CD14-positive monocyte (primary cell): ENCODE measurements at regions not wholly inside any gene's neighbourhood (a gene's known extent, or its start where the extent isn't known, plus 50 kb on each side); places are given as distances from the start of the nearest gene placed in this dataset.
"Not testable (repeated sequence)": the region's sequence is repeated elsewhere in the genome, so short reads cannot be mapped to it uniquely, and the experiment has no call there.

Experiments
- DNase-seq, 3 donors: peaks; one replicate each; pipeline ENCODE4 v3.0.0-alpha.2; 2011 to 2022
- H2AFZ ChIP-seq: 2 replicates; pipeline ENCODE4 v1.6.0; 2012; ENCODE audit warnings: mild to moderate bottlenecking, low read depth, low read length, inconsistent platforms; ENCODE audit not compliant: insufficient read depth, poor library complexity, severe bottlenecking
- H3K27ac ChIP-seq, 2 donors: 1 replicate in 1 of 2; 2 replicates in 1 of 2; pipeline ENCODE4 v1.5.1; 2012 to 2013; ENCODE audit warnings: low read length in 2 of 2, control low read depth in 1 of 2, inconsistent platforms in 1 of 2, low read depth in 1 of 2, mild to moderate bottlenecking in 1 of 2
- H3K27me3 ChIP-seq, 2 donors: one replicate each; pipeline versions ENCODE4 v1.6.0 to v1.6.1; 2011 to 2013; ENCODE audit warnings: low read length in 2 of 2; ENCODE audit not compliant: control insufficient read depth in 2 of 2, insufficient read depth in 2 of 2
- H3K36me3 ChIP-seq, 2 donors: replicated peaks in 1 of 2; 1 replicate in 1 of 2; 2 replicates in 1 of 2; pipeline versions ENCODE4 v1.5.1 to v1.6.1; 2012 to 2013; ENCODE audit warnings: low read length in 2 of 2, control low read depth in 1 of 2, inconsistent platforms in 1 of 2, mild to moderate bottlenecking in 1 of 2; ENCODE audit not compliant: insufficient read depth in 2 of 2, control insufficient read depth in 1 of 2
- H3K4me1 ChIP-seq, 2 donors: 1 replicate in 1 of 2; 2 replicates in 1 of 2; pipeline versions ENCODE4 v1.5.1 to v1.6.1; 2012 to 2013; ENCODE audit warnings: low read length in 2 of 2, control low read depth in 1 of 2, inconsistent platforms in 1 of 2, mild to moderate bottlenecking in 1 of 2, moderate library complexity in 1 of 2; ENCODE audit not compliant: insufficient read depth in 2 of 2, control insufficient read depth in 1 of 2
- H3K4me2 ChIP-seq: replicated peaks from 2 replicates; pipeline ENCODE3; 2012; ENCODE audit warnings: low read length, moderate library complexity, mild to moderate bottlenecking; ENCODE audit not compliant: poor library complexity, severe bottlenecking; ENCODE audit errors: extremely low read depth
- H3K4me3 ChIP-seq, 3 experiments: fragments of 200-600 bp in 1 of 3; sonication (generic) in 1 of 3; replicated peaks in 1 of 3; 1 replicate in 2 of 3; 2 replicates in 1 of 3; pipeline ENCODE4 v1.5.1; 2011 to 2013; ENCODE audit warnings: low read length in 3 of 3, mild to moderate bottlenecking in 3 of 3, control low read depth in 2 of 3, low read depth in 2 of 3, inconsistent platforms in 1 of 3, moderate library complexity in 1 of 3
- H3K79me2 ChIP-seq: 2 replicates; pipeline ENCODE4 v1.6.0; 2012; ENCODE audit warnings: mild to moderate bottlenecking, control low read depth, inconsistent platforms, low read length, moderate library complexity; ENCODE audit not compliant: insufficient read depth
- H3K9ac ChIP-seq: 2 replicates; pipeline ENCODE4 v1.6.0; 2017; ENCODE audit warnings: low read length, mild to moderate bottlenecking; ENCODE audit not compliant: insufficient read depth, poor library complexity, severe bottlenecking
- H3K9me3 ChIP-seq, 2 donors: replicated peaks in 1 of 2; 1 replicate in 1 of 2; 2 replicates in 1 of 2; pipeline versions ENCODE4 v1.5.1 to v1.6.1; 2012 to 2013; ENCODE audit warnings: low read length in 2 of 2, control low read depth in 1 of 2; ENCODE audit not compliant: control insufficient read depth in 1 of 2, insufficient read depth in 1 of 2
- H4K20me1 ChIP-seq: 2 replicates; pipeline ENCODE4 v1.6.0; 2012; ENCODE audit warnings: mild to moderate bottlenecking, low read length, control low read depth, moderate library complexity; ENCODE audit not compliant: insufficient read depth
- H3K27ac Mint-ChIP-seq, 7 donors: one replicate each; pipeline ENCODE4 v1.8.0; 2020; ENCODE audit warnings: mild to moderate bottlenecking in 7 of 7, mixed read lengths in 7 of 7, moderate library complexity in 6 of 7, inconsistent platforms in 2 of 7
- H3K27me3 Mint-ChIP-seq, 3 donors: one replicate each; pipeline ENCODE4 v1.8.0; 2021 to 2022; ENCODE audit warnings: low read depth in 3 of 3, mild to moderate bottlenecking in 3 of 3, mixed read lengths in 3 of 3, moderate library complexity in 3 of 3, inconsistent platforms in 1 of 3
- H3K36me3 Mint-ChIP-seq, 2 donors: one replicate each; pipeline ENCODE4 v1.8.0; 2020; ENCODE audit warnings: mixed read lengths in 2 of 2, inconsistent platforms in 1 of 2, mild to moderate bottlenecking in 1 of 2
- H3K4me1 Mint-ChIP-seq: one replicate; pipeline ENCODE4 v1.8.0; 2020; ENCODE audit warnings: mild to moderate bottlenecking, mixed read lengths
- H3K4me3 Mint-ChIP-seq, 2 donors: one replicate each; pipeline ENCODE4 v1.8.0; 2020; ENCODE audit warnings: mild to moderate bottlenecking in 2 of 2, mixed read lengths in 2 of 2, moderate library complexity in 1 of 2
- H3K9me3 Mint-ChIP-seq, 7 donors: one replicate each; pipeline ENCODE4 v1.8.0; 2020 to 2022; ENCODE audit warnings: mixed read lengths in 7 of 7, mild to moderate bottlenecking in 6 of 7, moderate library complexity in 6 of 7, inconsistent platforms in 2 of 7
- WGBS: methylation state at CpG from one replicate; pipeline ENCODE4 v1.1.5; 2013; ENCODE audit warnings: missing lambda C conversion rate; ENCODE audit not compliant: insufficient coverage; 5-methylcytosine and 5-hydroxymethylcytosine counted together
- intact Hi-C, 2 donors: fragments of 100-400 bp; cut with micrococcal nuclease; formaldehyde crosslinking; loops; one replicate each; pipeline versions ENCODE4 v1.15.0 to v1.15.1; 2023
- TF ChIP-seq, protein P1 (sequence below): fragments of 200-600 bp; IDR thresholded peaks from one replicate; pipeline ENCODE4 v1.8.0; 2022; ENCODE audit warnings: antibody characterized with exemption, mild to moderate bottlenecking

DNA sequence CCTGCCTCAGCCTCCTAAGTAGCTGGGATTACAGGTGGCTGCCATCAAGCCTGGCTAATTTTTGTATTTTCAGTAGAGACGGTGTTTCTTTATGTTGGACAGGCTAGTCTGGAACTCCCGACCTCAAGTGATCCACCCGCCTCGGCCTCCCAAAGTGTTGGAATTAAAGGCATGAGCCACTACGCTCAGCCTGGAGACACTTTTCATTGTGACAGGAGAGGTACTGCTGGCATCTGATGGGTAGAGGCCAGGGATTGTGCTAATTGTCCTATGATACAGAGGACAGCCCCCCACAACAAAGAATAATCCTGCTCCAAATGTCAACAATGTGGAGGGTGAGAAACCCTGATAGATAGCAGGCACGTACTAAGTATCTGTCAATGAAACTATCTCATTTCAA, 91.3 kb upstream of the SLC25A48 start:
- Histone ChIP-seq H3K4me2 (no peak overlapping the region), H2AFZ (no peak overlapping the region), H3K4me3 (no peak overlapping the region), H3K27me3 (no peaks in the 10 kb centered on the region), H4K20me1 (no peaks in the 10 kb centered on the region), H3K36me3 (no peaks in the 10 kb centered on the region), H3K9me3 (peaks cover 0 to 16% of the 10 kb centered on the region in 2 donors), H3K27ac (no peak overlapping the region), H3K79me2 (no peaks in the 10 kb centered on the region), H3K9ac (no peak overlapping the region), H3K4me1 (no peaks in the 10 kb centered on the region)
- DNase-seq: no peak
- Mint-ChIP-seq H3K36me3 (no peaks in the 10 kb centered on the region), H3K4me1 (no peaks in the 10 kb centered on the region), H3K4me3 (no peak overlapping the region), H3K27me3 (peaks cover 0 to 4% (median 2%) of the 10 kb centered on the region in 3 donors), H3K9me3 (peaks cover 0 to 19% (median 7%) of the 10 kb centered on the region in 7 donors), H3K27ac (no peak overlapping the region)
- WGBS: 100% methylated on average over 2 of the region's 6 CpGs
- TF ChIP-seq, protein P1, sequence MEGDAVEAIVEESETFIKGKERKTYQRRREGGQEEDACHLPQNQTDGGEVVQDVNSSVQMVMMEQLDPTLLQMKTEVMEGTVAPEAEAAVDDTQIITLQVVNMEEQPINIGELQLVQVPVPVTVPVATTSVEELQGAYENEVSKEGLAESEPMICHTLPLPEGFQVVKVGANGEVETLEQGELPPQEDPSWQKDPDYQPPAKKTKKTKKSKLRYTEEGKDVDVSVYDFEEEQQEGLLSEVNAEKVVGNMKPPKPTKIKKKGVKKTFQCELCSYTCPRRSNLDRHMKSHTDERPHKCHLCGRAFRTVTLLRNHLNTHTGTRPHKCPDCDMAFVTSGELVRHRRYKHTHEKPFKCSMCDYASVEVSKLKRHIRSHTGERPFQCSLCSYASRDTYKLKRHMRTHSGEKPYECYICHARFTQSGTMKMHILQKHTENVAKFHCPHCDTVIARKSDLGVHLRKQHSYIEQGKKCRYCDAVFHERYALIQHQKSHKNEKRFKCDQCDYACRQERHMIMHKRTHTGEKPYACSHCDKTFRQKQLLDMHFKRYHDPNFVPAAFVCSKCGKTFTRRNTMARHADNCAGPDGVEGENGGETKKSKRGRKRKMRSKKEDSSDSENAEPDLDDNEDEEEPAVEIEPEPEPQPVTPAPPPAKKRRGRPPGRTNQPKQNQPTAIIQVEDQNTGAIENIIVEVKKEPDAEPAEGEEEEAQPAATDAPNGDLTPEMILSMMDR: no peak
- intact Hi-C loops: no loop called here

DNA sequence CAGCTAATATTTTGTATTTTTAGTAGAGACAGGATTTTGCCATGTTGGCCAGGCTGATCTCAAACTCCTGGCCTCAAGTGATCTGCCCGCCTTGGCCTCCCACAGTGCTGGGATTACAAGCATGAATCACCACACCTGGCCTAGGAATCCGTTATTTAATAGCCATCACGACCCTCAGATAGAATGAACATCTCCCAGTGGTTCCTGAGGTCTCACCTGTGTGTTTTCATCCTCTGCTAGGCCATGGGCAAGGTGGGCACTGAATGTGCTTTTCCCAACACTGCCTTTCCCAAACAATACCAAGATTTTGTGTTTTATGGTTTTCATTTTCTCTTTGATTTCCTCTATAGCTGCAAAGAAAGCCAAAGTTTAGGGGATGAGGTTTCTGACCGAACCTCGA, 92.2 kb upstream of the SLC25A48 start:
- H3K79me2 ChIP-seq, H3K27me3 Mint-ChIP-seq, H3K4me3 ChIP-seq, H3K27me3 ChIP-seq, H3K27ac Mint-ChIP-seq, H3K36me3 ChIP-seq, H3K27ac ChIP-seq, H4K20me1 ChIP-seq, H3K9ac ChIP-seq, H3K4me1 ChIP-seq, H3K36me3 Mint-ChIP-seq, intact Hi-C loops, H2AFZ ChIP-seq, H3K4me2 ChIP-seq, DNase-seq, H3K4me1 Mint-ChIP-seq, H3K4me3 Mint-ChIP-seq: not testable (repeated sequence)
- WGBS: 87% methylated on average over 3 of the region's 5 CpGs
- peaks cover 0 to 16% of the 10 kb centered on the region in 2 donors for H3K9me3 ChIP-seq
- peaks cover 0 to 19% (median 7%) of the 10 kb centered on the region in 7 donors for H3K9me3 Mint-ChIP-seq
